Brain microvascular endothelial cell (primary cell): ENCODE measurements at regions not wholly inside any gene's neighbourhood (a gene's known extent, or its start where the extent isn't known, plus 50 kb on each side); places are given as distances from the start of the nearest gene placed in this dataset.

Source experiments
- DNase-seq: peaks from one replicate; pipeline ENCODE4 v3.0.0-alpha.2; 2020
- H3K27ac ChIP-seq: fragments of 250-450 bp; sonication (Bioruptor Pico); 2 replicates; pipeline ENCODE4 v1.5.1; 2020; ENCODE audit warnings: mild to moderate bottlenecking, moderate library complexity
- H3K27me3 ChIP-seq: fragments of 250-450 bp; sonication (Bioruptor Pico); replicated peaks from 2 replicates; pipeline ENCODE4 v1.5.1; 2020; ENCODE audit warnings: mild to moderate bottlenecking
- H3K36me3 ChIP-seq: fragments of 250-450 bp; sonication (Bioruptor Pico); replicated peaks from 2 replicates; pipeline ENCODE4 v1.5.1; 2020; ENCODE audit warnings: mild to moderate bottlenecking
- H3K4me3 ChIP-seq: 2 replicates; pipeline ENCODE4 v1.5.1; 2011; ENCODE audit warnings: low read depth, mild to moderate bottlenecking, control low read depth, low read length, moderate library complexity
- in situ Hi-C: cut with HindIII; loops from 2 replicates; pipeline ENCODE4 v1.10.0; 2017; ENCODE audit warnings: low sequenced_read_pairs, low pct_ligation_motif_present
- TF ChIP-seq, protein P1 (sequence below): IDR thresholded peaks from 2 replicates; pipeline ENCODE4 v1.5.1; 2011; ENCODE audit warnings: low read depth, mild to moderate bottlenecking, moderate library complexity, low read length, control low read depth, inconsistent platforms; ENCODE audit errors: missing control alignments

DNA sequence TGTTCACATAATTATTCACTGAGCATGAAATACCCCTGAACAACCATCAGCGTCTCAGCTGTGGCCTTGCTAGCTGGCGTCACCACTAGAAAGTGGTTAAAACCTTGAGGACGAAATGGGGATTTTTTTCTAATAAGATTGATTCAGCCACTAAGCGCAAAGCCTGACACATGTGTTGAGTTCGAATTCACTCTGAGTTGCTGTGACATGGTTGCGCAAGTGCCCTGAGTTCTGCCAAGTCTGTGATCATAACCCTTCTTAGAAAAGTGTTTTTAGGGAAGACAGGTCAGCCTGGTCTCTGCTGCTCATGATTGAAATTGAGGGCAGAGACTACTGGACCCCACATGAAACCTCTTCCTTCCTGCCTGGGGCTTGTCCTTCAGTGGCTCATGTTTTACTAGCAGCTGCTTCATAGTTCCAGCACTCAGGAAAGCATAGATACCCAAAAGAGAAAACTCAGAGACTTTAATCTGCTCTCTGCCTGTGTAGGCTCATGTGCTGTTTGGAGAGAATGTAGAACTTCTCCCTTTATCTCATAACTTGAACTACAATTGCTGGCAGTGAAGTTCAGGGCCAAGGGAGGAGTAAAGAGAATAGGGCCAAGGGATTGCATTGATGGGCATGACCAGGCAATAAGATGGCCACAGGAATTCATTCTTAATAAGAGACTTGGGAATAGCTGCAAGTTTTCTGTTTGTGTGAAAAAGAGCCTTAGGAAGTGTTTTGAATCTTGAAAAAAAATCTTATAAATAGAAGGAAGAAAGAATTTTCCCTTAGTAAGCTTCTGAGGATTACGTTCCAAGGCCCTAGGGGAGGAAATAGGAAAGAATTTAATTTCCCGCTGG is 66.8 kb upstream of the CXCL14 start:
- TF ChIP-seq, protein P1, sequence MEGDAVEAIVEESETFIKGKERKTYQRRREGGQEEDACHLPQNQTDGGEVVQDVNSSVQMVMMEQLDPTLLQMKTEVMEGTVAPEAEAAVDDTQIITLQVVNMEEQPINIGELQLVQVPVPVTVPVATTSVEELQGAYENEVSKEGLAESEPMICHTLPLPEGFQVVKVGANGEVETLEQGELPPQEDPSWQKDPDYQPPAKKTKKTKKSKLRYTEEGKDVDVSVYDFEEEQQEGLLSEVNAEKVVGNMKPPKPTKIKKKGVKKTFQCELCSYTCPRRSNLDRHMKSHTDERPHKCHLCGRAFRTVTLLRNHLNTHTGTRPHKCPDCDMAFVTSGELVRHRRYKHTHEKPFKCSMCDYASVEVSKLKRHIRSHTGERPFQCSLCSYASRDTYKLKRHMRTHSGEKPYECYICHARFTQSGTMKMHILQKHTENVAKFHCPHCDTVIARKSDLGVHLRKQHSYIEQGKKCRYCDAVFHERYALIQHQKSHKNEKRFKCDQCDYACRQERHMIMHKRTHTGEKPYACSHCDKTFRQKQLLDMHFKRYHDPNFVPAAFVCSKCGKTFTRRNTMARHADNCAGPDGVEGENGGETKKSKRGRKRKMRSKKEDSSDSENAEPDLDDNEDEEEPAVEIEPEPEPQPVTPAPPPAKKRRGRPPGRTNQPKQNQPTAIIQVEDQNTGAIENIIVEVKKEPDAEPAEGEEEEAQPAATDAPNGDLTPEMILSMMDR, result no peak
- Histone ChIP-seq H3K36me3 (no peaks in the 10 kb centered on the region), H3K4me3 (no peak overlapping the region), H3K27me3 (no peaks in the 10 kb centered on the region), H3K27ac (no peak overlapping the region)
- DNase-seq, result no peak
- in situ Hi-C loops, result no loop called here

DNA sequence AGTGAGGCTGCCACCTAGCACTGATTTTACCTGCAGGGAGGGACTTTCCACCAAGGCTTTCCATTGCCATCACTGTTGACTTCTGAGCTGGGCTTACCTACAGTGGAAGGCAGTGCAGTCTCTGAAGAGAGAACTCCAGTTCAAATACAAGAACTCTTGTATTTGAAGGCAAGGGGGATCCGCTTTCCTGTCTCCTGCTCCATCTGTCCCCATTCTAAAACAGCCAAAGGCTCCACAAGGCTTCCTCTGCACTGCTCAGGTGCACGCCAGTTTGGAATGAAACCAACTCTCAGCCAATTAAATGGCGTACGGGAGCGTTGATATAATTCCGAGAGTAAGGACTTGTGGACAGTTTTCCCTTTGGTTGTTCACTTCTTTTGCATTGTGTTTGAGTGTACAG is 66.0 kb upstream of the CXCL14 start:
- Histone ChIP-seq H3K4me3 (no peak overlapping the region), H3K36me3 (no peaks in the 10 kb centered on the region), H3K27ac (no peak overlapping the region), H3K27me3 (no peaks in the 10 kb centered on the region)
- TF ChIP-seq, protein P1, result no peak
- in situ Hi-C loops, result no loop called here
- DNase-seq, result no peak

- no peak for DNase-seq
- Histone ChIP-seq H3K27ac (no peak overlapping the region), H3K27me3 (no peaks in the 10 kb centered on the region), H3K36me3 (no peaks in the 10 kb centered on the region), H3K4me3 (no peak overlapping the region)
- in situ Hi-C loops, result no loop called here
- TF ChIP-seq, protein P1, result no peak
These were observed 65.3 kb upstream of the CXCL14 start for GRCh38 chr5:135643881-135644766.

GRCh38 chr5:135642934-135643333 is 64.1 kb upstream of the CXCL14 start:
- Histone ChIP-seq H3K27me3 (no peaks in the 10 kb centered on the region), H3K4me3 (no peak overlapping the region), H3K36me3 (no peaks in the 10 kb centered on the region), H3K27ac (no peak overlapping the region)
- TF ChIP-seq, protein P1, result no peak
- in situ Hi-C loops, result no loop called here
- DNase-seq, result no peak

DNA sequence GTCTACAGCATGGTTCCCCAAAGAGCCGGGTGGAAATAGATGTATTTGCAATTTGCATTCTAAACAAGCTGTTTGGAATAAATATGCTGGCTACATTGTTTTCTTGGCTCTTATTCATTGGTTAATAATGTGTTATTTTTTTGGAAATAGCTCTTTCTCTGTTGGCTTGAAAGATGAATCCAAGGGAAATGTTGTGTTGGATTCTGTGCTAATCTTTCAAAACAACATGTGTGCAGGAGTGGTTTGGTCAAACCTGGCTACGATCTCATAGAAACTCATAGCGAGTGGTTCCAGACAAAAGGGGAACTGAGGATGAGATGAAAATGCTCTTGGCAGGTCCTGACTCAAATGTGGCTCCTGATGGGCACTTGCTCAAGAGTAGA is 63.7 kb upstream of the CXCL14 start:
- no peaks in the 10 kb centered on the region for H3K27me3 ChIP-seq
- in situ Hi-C loops, result no loop called here
- H3K36me3 ChIP-seq, result no peaks in the 10 kb centered on the region
- no peak for DNase-seq
- TF ChIP-seq, protein P1, result no peak
- no peak overlapping the region for H3K4me3 ChIP-seq
- H3K27ac ChIP-seq, result no peak overlapping the region
